IPS-18c (cell line): ENCODE measurements at regions not wholly inside any gene's neighbourhood (a gene's known extent, or its start where the extent isn't known, plus 50 kb on each side); places are given as distances from the start of the nearest gene placed in this dataset.

Source experiments
- H3K4me3 ChIP-seq: 2 replicates; pipeline ENCODE4 v1.7.0; 2013; ENCODE audit warnings: low read depth, mild to moderate bottlenecking, low read length, moderate library complexity; ENCODE audit not compliant: insufficient read depth
- H3K9me3 ChIP-seq: one replicate; pipeline ENCODE4 v1.6.1; 2013; ENCODE audit warnings: mild to moderate bottlenecking, low read length, moderate library complexity; ENCODE audit not compliant: control insufficient read depth, insufficient read depth

- H3K4me3 ChIP-seq: no peak overlapping the region
Measured at GRCh38 chr5:62005551-62005950, 300.5 kb upstream of the KIF2A start.

GRCh38 chr5:62007457-62007856 lies 298.5 kb upstream of the KIF2A start:
- Histone ChIP-seq H3K9me3 (no peaks in the 10 kb centered on the region), H3K4me3 (no peak overlapping the region)

More at GRCh38 chr5:62005551-62005950, 300.5 kb upstream of the KIF2A start:
- no peaks in the 10 kb centered on the region for H3K9me3 ChIP-seq

GRCh38 chr5:62011089-62011664 lies 294.8 kb upstream of the KIF2A start:
- H3K4me3 ChIP-seq: no peak overlapping the region
- H3K9me3 ChIP-seq: no peaks in the 10 kb centered on the region

- Histone ChIP-seq H3K9me3 (no peaks in the 10 kb centered on the region), H3K4me3 (no peak overlapping the region)
Measured at GRCh38 chr5:62017092-62017491, 288.9 kb upstream of the KIF2A start.

GRCh38 chr5:62029303-62029702 lies 276.7 kb upstream of the KIF2A start:
- H3K4me3 ChIP-seq: no peak overlapping the region
- no peaks in the 10 kb centered on the region for H3K9me3 ChIP-seq

- Histone ChIP-seq H3K9me3 (no peaks in the 10 kb centered on the region), H3K4me3 (no peak overlapping the region)
Measured at GRCh38 chr5:62030326-62030725, 275.7 kb upstream of the KIF2A start.

GRCh38 chr5:62038024-62038423 lies 268.0 kb upstream of the KIF2A start:
- Histone ChIP-seq H3K4me3 (no peak overlapping the region), H3K9me3 (no peaks in the 10 kb centered on the region)

DNA sequence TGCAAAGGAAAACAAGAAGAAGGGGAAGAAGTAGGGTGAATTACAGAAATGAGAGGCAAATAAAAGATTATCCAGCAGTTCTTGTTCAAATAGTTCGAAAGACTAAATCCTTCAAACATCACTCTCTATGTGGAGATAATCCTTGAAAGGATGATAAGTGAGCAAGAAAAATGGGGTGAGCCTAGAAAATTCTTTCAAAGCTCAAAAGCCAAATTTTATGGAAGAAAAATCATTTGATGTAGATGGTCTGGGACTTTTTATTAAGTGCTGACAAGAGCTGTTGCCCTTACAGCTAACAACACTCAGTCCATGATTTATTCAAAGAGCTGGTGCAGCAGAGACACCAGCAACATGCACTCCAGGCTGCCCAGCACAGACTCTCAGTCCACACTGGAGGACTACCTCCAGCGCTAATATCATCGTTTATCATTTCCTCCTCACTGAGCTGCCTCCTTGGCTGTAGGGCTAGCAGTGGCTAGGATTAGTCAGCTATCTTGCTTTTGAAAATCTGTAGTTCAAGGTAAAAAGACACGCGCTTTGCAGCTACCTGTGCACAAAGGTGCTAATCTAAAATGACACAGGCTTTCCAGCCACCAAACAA lies 264.8 kb upstream of the KIF2A start:
- H3K9me3 ChIP-seq: no peaks in the 10 kb centered on the region
- no peak overlapping the region for H3K4me3 ChIP-seq

- no peak overlapping the region for H3K4me3 ChIP-seq
- H3K9me3 ChIP-seq: no peaks in the 10 kb centered on the region
Measured at GRCh38 chr5:62042007-62042406, 264.0 kb upstream of the KIF2A start.

GRCh38 chr5:62043289-62044280 lies 262.4 kb upstream of the KIF2A start:
- H3K9me3 ChIP-seq: no peaks in the 10 kb centered on the region
- H3K4me3 ChIP-seq: no peak overlapping the region; the same call in 1 of the 2 replicates

GRCh38 chr5:62044989-62045388 lies 261.0 kb upstream of the KIF2A start:
- no peaks in the 10 kb centered on the region for H3K9me3 ChIP-seq
- no peak overlapping the region for H3K4me3 ChIP-seq

- H3K9me3 ChIP-seq: no peaks in the 10 kb centered on the region
- no peak overlapping the region for H3K4me3 ChIP-seq
Measured at GRCh38 chr5:62046191-62046590, 259.8 kb upstream of the KIF2A start.

GRCh38 chr5:62051747-62052146 lies 254.3 kb upstream of the KIF2A start:
- no peak overlapping the region for H3K4me3 ChIP-seq
- H3K9me3 ChIP-seq: peaks cover 3% of the 10 kb centered on the region

DNA sequence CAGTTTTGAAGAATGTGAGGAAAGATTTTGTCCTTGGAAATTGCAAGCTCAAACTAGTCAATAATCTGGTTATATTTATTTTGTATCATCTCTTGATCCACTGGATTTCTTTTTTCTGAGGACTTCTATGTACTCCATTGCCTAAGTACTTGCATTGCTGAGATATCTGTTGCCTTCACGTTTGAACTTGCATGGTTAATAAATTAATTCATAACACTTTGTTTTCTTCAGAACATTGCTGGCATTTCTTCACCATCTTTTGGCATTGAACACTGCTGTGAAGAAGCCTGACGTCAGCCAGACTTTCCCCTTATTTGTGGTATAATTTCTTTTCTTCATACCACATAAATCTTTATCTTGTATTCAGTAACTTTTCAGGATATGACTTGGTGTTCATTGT lies 246.0 kb upstream of the KIF2A start:
- Histone ChIP-seq H3K9me3 (no peaks in the 10 kb centered on the region), H3K4me3 (no peak overlapping the region)

DNA sequence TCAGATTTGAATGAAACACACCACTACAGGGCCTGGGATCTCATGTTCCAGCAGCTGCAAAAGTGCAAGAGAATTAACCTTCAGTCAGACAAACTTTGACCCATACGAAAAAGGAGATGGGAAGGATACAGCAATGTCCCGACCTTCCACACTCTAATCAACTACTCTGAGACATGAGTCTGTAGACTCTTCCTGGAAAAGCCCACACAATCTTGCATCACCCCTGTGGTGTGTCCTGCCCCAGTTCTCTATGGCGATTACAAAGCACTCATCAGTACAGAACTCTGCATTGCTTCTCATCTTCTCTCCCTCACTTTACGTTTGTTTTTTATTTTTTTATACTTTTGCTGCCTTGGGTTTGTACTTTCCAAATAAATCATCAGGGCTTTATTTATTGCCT lies 241.0 kb upstream of the KIF2A start:
- Histone ChIP-seq H3K9me3 (no peaks in the 10 kb centered on the region), H3K4me3 (no peak overlapping the region)

DNA sequence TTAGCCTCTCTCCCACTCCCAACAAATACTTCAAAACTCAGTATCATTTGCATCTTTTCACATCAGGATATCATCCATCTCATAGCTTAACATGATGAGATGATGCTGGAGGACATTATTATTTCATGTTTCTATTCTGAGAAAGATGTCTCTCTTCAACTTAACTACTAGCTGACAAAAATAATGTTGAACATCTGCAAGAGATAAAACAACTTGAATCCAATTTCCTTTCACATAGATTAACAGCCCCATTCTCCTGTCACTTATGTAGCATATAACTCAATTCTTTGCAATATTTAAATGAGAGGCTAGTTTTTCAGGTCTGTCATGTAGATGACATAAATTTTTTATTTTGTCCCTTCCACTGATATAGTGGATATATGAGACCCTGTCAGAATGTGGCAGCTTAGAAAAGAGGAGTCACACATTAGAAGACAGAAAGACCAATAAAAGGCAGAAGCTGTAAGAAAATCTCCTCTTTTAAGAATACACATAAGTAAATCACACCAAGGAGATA lies 239.2 kb upstream of the KIF2A start:
- Histone ChIP-seq H3K4me3 (no peak overlapping the region), H3K9me3 (no peaks in the 10 kb centered on the region)

GRCh38 chr5:62068554-62068953 lies 237.5 kb upstream of the KIF2A start:
- H3K9me3 ChIP-seq: no peaks in the 10 kb centered on the region
- H3K4me3 ChIP-seq: no peak overlapping the region

GRCh38 chr5:62077387-62077786 lies 228.6 kb upstream of the KIF2A start:
- Histone ChIP-seq H3K9me3 (no peaks in the 10 kb centered on the region), H3K4me3 (no peak overlapping the region)
